T-helper 17 cell (primary cell): ENCODE measurements at regions not wholly inside any gene's neighbourhood (a gene's known extent, or its start where the extent isn't known, plus 50 kb on each side); places are given as distances from the start of the nearest gene placed in this dataset.

Experiments
- ATAC-seq: fragments of 150-1000 bp; cut with Tn5 transposase; 2 replicates; pipeline ENCODE4 v1.10.0; 2021; ENCODE audit warnings: mild to moderate bottlenecking, moderate library complexity
- DNase-seq, 3 donors: peaks; one replicate each; pipeline versions ENCODE4 v3.0.0 to v3.0.0-alpha.2; 2020 to 2021
- H3K9me3 ChIP-seq: one replicate; pipeline ENCODE4 v1.7.0; 2013; ENCODE audit warnings: low read length, mild to moderate bottlenecking; ENCODE audit not compliant: control insufficient read depth, poor library complexity, severe bottlenecking
- H3K27ac Mint-ChIP-seq: one replicate; pipeline ENCODE4 v1.8.0; 2022; ENCODE audit warnings: mild to moderate bottlenecking, moderate library complexity, mixed read lengths
- H3K27me3 Mint-ChIP-seq: one replicate; pipeline ENCODE4 v1.8.0; 2022; ENCODE audit warnings: mixed read lengths
- H3K36me3 Mint-ChIP-seq: one replicate; pipeline ENCODE4 v1.8.0; 2022; ENCODE audit warnings: low read depth, mixed read lengths
- H3K4me1 Mint-ChIP-seq: one replicate; pipeline ENCODE4 v1.8.0; 2022; ENCODE audit warnings: mild to moderate bottlenecking, mixed read lengths
- H3K4me3 Mint-ChIP-seq: one replicate; pipeline ENCODE4 v1.8.0; 2022; ENCODE audit warnings: mild to moderate bottlenecking, moderate library complexity, mixed read lengths

- no peak overlapping the region for H3K27ac Mint-ChIP-seq
- H3K36me3 Mint-ChIP-seq, result peaks cover 16% of the 10 kb centered on the region
- H3K9me3 ChIP-seq, result no peaks in the 10 kb centered on the region
- peaks cover 6% of the 10 kb centered on the region for H3K4me1 Mint-ChIP-seq
- H3K27me3 Mint-ChIP-seq, result peaks cover 81% of the 10 kb centered on the region
- ATAC-seq (no peak), DNase-seq (no peak)
- H3K4me3 Mint-ChIP-seq, result no peak overlapping the region
Measured at GRCh38 chr3:43922374-43922773, 231.6 kb downstream of the ABHD5 start.

- H3K27me3 Mint-ChIP-seq, result peaks cover 81% of the 10 kb centered on the region
- no peak for ATAC-seq
- H3K4me1 Mint-ChIP-seq, result peaks cover 6% of the 10 kb centered on the region
- H3K27ac Mint-ChIP-seq, result no peak overlapping the region
- no peak overlapping the region for H3K4me3 Mint-ChIP-seq
- no peaks in the 10 kb centered on the region for H3K9me3 ChIP-seq
- H3K36me3 Mint-ChIP-seq, result peaks cover 14% of the 10 kb centered on the region
- no peak for DNase-seq
Measured at GRCh38 chr3:43923104-43923882, 232.6 kb downstream of the ABHD5 start.

- H3K27ac Mint-ChIP-seq, result no peak overlapping the region
- no peak overlapping the region for H3K4me3 Mint-ChIP-seq
- peaks cover 14% of the 10 kb centered on the region for H3K36me3 Mint-ChIP-seq
- no peak for ATAC-seq
- H3K27me3 Mint-ChIP-seq, result peaks cover 61% of the 10 kb centered on the region
- H3K9me3 ChIP-seq, result no peaks in the 10 kb centered on the region
- no peak for DNase-seq
- H3K4me1 Mint-ChIP-seq, result peaks cover 6% of the 10 kb centered on the region
Measured at GRCh38 chr3:43926055-43926454, 235.3 kb downstream of the ABHD5 start.

GRCh38 chr3:43932921-43933320 is 242.2 kb downstream of the ABHD5 start:
- DNase-seq, result no peak
- Mint-ChIP-seq H3K36me3 (no peaks in the 10 kb centered on the region), H3K4me1 (no peaks in the 10 kb centered on the region), H3K27me3 (peaks cover 14% of the 10 kb centered on the region), H3K27ac (no peak overlapping the region), H3K4me3 (no peak overlapping the region)
- H3K9me3 ChIP-seq, result no peaks in the 10 kb centered on the region
- ATAC-seq, result no peak

GRCh38 chr3:43948013-43948412 is 257.3 kb downstream of the ABHD5 start:
- peaks cover 53% of the 10 kb centered on the region for H3K27me3 Mint-ChIP-seq
- H3K36me3 Mint-ChIP-seq, result no peaks in the 10 kb centered on the region
- peaks cover 2% of the 10 kb centered on the region for H3K9me3 ChIP-seq
- H3K27ac Mint-ChIP-seq, result no peak overlapping the region
- ATAC-seq, result no peak
- no peak for DNase-seq
- peaks cover 5% of the 10 kb centered on the region for H3K4me1 Mint-ChIP-seq
- H3K4me3 Mint-ChIP-seq, result no peak overlapping the region

GRCh38 chr3:43949594-43949993 is 258.9 kb downstream of the ABHD5 start:
- Mint-ChIP-seq H3K4me3 (no peak overlapping the region), H3K4me1 (peaks cover 5% of the 10 kb centered on the region), H3K27ac (no peak overlapping the region), H3K36me3 (no peaks in the 10 kb centered on the region), H3K27me3 (peaks cover 63% of the 10 kb centered on the region)
- DNase-seq, result no peak
- no peak for ATAC-seq
- peaks cover 2% of the 10 kb centered on the region for H3K9me3 ChIP-seq

GRCh38 chr3:43950775-43951174 is 260.0 kb downstream of the ABHD5 start:
- Mint-ChIP-seq H3K4me3 (no peak overlapping the region), H3K27me3 (peaks cover 66% of the 10 kb centered on the region), H3K27ac (no peak overlapping the region), H3K4me1 (peaks cover 5% of the 10 kb centered on the region), H3K36me3 (no peaks in the 10 kb centered on the region)
- peaks cover 2% of the 10 kb centered on the region for H3K9me3 ChIP-seq
- DNase-seq (no peak), ATAC-seq (no peak)

GRCh38 chr3:43951813-43952212 is 261.1 kb downstream of the ABHD5 start:
- Mint-ChIP-seq H3K4me1 (peaks cover 7% of the 10 kb centered on the region), H3K27ac (no peak overlapping the region), H3K27me3 (peaks cover 67% of the 10 kb centered on the region), H3K36me3 (no peaks in the 10 kb centered on the region), H3K4me3 (no peak overlapping the region)
- H3K9me3 ChIP-seq, result no peaks in the 10 kb centered on the region
- DNase-seq, result no peak
- ATAC-seq, result no peak

GRCh38 chr3:43953380-43953779 is 262.6 kb downstream of the ABHD5 start:
- Mint-ChIP-seq H3K4me1 (peaks cover 7% of the 10 kb centered on the region), H3K4me3 (no peak overlapping the region), H3K27ac (no peak overlapping the region), H3K36me3 (no peaks in the 10 kb centered on the region), H3K27me3 (peaks cover 65% of the 10 kb centered on the region)
- H3K9me3 ChIP-seq, result no peaks in the 10 kb centered on the region
- no peak for ATAC-seq
- DNase-seq, result no peak

GRCh38 chr3:43953814-43954692 is 263.3 kb downstream of the ABHD5 start:
- DNase-seq (no peak), ATAC-seq (no peak)
- Mint-ChIP-seq H3K27ac (no peak overlapping the region), H3K27me3 (peaks cover 64% of the 10 kb centered on the region), H3K4me3 (no peak overlapping the region), H3K4me1 (peaks cover 7% of the 10 kb centered on the region), H3K36me3 (no peaks in the 10 kb centered on the region)
- H3K9me3 ChIP-seq, result no peaks in the 10 kb centered on the region

GRCh38 chr3:43956945-43957344 is 266.2 kb downstream of the ABHD5 start:
- ATAC-seq, result no peak
- peaks cover 2% of the 10 kb centered on the region for H3K4me1 Mint-ChIP-seq
- H3K27me3 Mint-ChIP-seq, result peaks cover 66% of the 10 kb centered on the region
- H3K9me3 ChIP-seq, result no peaks in the 10 kb centered on the region
- H3K27ac Mint-ChIP-seq, result no peak overlapping the region
- no peaks in the 10 kb centered on the region for H3K36me3 Mint-ChIP-seq
- no peak overlapping the region for H3K4me3 Mint-ChIP-seq
- no peak for DNase-seq

- Mint-ChIP-seq H3K27ac (no peak overlapping the region), H3K4me1 (peaks cover 2% of the 10 kb centered on the region), H3K36me3 (no peaks in the 10 kb centered on the region), H3K27me3 (peaks cover 64% of the 10 kb centered on the region), H3K4me3 (no peak overlapping the region)
- H3K9me3 ChIP-seq, result no peaks in the 10 kb centered on the region
- DNase-seq, result no peak
- no peak for ATAC-seq
Measured at GRCh38 chr3:43957553-43957952, 266.8 kb downstream of the ABHD5 start.

GRCh38 chr3:43958005-43958770 is 267.4 kb downstream of the ABHD5 start:
- H3K9me3 ChIP-seq, result no peaks in the 10 kb centered on the region
- H3K27ac Mint-ChIP-seq, result no peak overlapping the region
- peaks cover 2% of the 10 kb centered on the region for H3K4me1 Mint-ChIP-seq
- no peak overlapping the region for H3K4me3 Mint-ChIP-seq
- no peak for DNase-seq
- peaks cover 64% of the 10 kb centered on the region for H3K27me3 Mint-ChIP-seq
- no peak for ATAC-seq
- H3K36me3 Mint-ChIP-seq, result no peaks in the 10 kb centered on the region
